GM19468 (cell line): ENCODE measurements at regions not wholly inside any gene's neighbourhood (a gene's known extent, or its start where the extent isn't known, plus 50 kb on each side); places are given as distances from the start of the nearest gene placed in this dataset.
A peak's percentile ranks its signal among the peaks of the same experiment; 100 is the strongest.

Experiments
- ATAC-seq: cut with Tn5 transposase; IDR thresholded peaks from one replicate; pipeline ENCODE4 v1.9.1; 2021; ENCODE audit warnings: mild to moderate bottlenecking, moderate library complexity, moderate number of reproducible peaks; ENCODE audit not compliant: unreplicated experiment; ENCODE audit errors: extremely low read depth

GRCh38 chr14:39861696-39862095, 429.5 kb upstream of the FBXO33 start:
- no peak for ATAC-seq

GRCh38 chr14:39861229-39861600, 429.0 kb upstream of the FBXO33 start:
- no peak for ATAC-seq

- no peak for ATAC-seq
Measured at GRCh38 chr14:39860596-39861228, 428.5 kb upstream of the FBXO33 start.

- no peak for ATAC-seq
Measured at GRCh38 chr14:39859314-39859713, 427.1 kb upstream of the FBXO33 start.

- ATAC-seq, result no peak
Measured at GRCh38 chr14:39857376-39858055, 425.3 kb upstream of the FBXO33 start.

GRCh38 chr14:39853441-39853840, 421.2 kb upstream of the FBXO33 start:
- no peak for ATAC-seq

- no peak for ATAC-seq
Measured at GRCh38 chr14:39851202-39851601, 419.0 kb upstream of the FBXO33 start.

GRCh38 chr14:39847852-39848251, 415.6 kb upstream of the FBXO33 start:
- no peak for ATAC-seq

GRCh38 chr14:39847194-39847593, 415.0 kb upstream of the FBXO33 start:
- no peak for ATAC-seq

- no peak for ATAC-seq
Measured at GRCh38 chr14:39843881-39844280, 411.6 kb upstream of the FBXO33 start.

- peak; percentile 32 for ATAC-seq
Measured at GRCh38 chr14:39841088-39841487, 408.9 kb upstream of the FBXO33 start.

GRCh38 chr14:39827901-39828655, 395.8 kb upstream of the FBXO33 start:
- peak; percentile 93 for ATAC-seq

- no peak for ATAC-seq
Measured at GRCh38 chr14:39812532-39813320, 380.5 kb upstream of the FBXO33 start.

- no peak for ATAC-seq
Measured at GRCh38 chr14:39807271-39807670, 375.0 kb upstream of the FBXO33 start.

- no peak for ATAC-seq
Measured at GRCh38 chr14:39784461-39784860, 352.2 kb upstream of the FBXO33 start.

- no peak for ATAC-seq
Measured at GRCh38 chr14:39781466-39781865, 349.2 kb upstream of the FBXO33 start.

- ATAC-seq, result no peak
Measured at GRCh38 chr14:39773387-39774126, 341.3 kb upstream of the FBXO33 start.

GRCh38 chr14:39772627-39773026, 340.4 kb upstream of the FBXO33 start:
- ATAC-seq, result no peak

- peak; percentile 87 for ATAC-seq
Measured at GRCh38 chr14:39768589-39768988, 336.4 kb upstream of the FBXO33 start.
